HCT116 (cell line): ENCODE measurements at regions not wholly inside any gene's neighbourhood (a gene's known extent, or its start where the extent isn't known, plus 50 kb on each side); places are given as distances from the start of the nearest gene placed in this dataset.

ENCODE experiments used
- CTCF ChIP-seq, 3 experiments: fragments of 200-600 bp in 1 of 3; sonication (generic) in 1 of 3; IDR thresholded peaks in 2 of 3; conservative IDR thresholded peaks in 1 of 3; 2 replicates each; pipeline ENCODE4 v1.5.1; 2012 to 2017; ENCODE audit warnings: low read depth in 2 of 3, low read length in 2 of 3, antibody characterized with exemption in 1 of 3, borderline replicate concordance in 1 of 3, control low read depth in 1 of 3, mild to moderate bottlenecking in 1 of 3, mixed read lengths in 1 of 3, mixed run types in 1 of 3, moderate library complexity in 1 of 3; ENCODE audit not compliant: insufficient read depth in 1 of 3
- EZH2 ChIP-seq: fragments of 200-600 bp; sonication (generic); IDR thresholded peaks from 2 replicates; pipeline ENCODE4 v1.6.1; 2017; ENCODE audit warnings: antibody characterized with exemption, mixed run types
- EZH2phosphoT487 ChIP-seq: fragments of 200-600 bp; IDR thresholded peaks from 2 replicates; pipeline ENCODE4 v1.6.1; 2018; ENCODE audit warnings: antibody characterized with exemption, borderline replicate concordance
- JUND ChIP-seq: IDR thresholded peaks from 2 replicates; pipeline ENCODE4 v1.6.1; 2012
- MAX ChIP-seq: IDR thresholded peaks from 2 replicates; pipeline ENCODE4 v1.6.1; 2012
- POLR2A ChIP-seq: IDR thresholded peaks from 2 replicates; pipeline ENCODE4 v1.7.0; 2011; ENCODE audit warnings: borderline replicate concordance; ENCODE audit not compliant: insufficient read depth, insufficient read length; ENCODE audit errors: extremely low read depth
- POLR2AphosphoS5 ChIP-seq: IDR thresholded peaks from 2 replicates; pipeline ENCODE4 v1.6.1; 2011; ENCODE audit warnings: mild to moderate bottlenecking, low read depth, low read length, moderate library complexity
- RAD21 ChIP-seq: IDR thresholded peaks from 2 replicates; pipeline ENCODE4 v1.6.1; 2012; ENCODE audit warnings: low read depth, mild to moderate bottlenecking
- TCF7L2 ChIP-seq: IDR thresholded peaks from 2 replicates; pipeline ENCODE4 v1.7.0; 2011; ENCODE audit warnings: borderline replicate concordance, inconsistent platforms; ENCODE audit not compliant: insufficient read depth, insufficient read length; ENCODE audit errors: extremely low read depth
- YY1 ChIP-seq: IDR thresholded peaks from 2 replicates; pipeline ENCODE4 v1.6.1; 2011; ENCODE audit warnings: low read length, low read depth, moderate library complexity, mild to moderate bottlenecking; ENCODE audit not compliant: insufficient replicate concordance; ENCODE audit errors: extremely low read depth
- ZBTB33 ChIP-seq: IDR thresholded peaks from 2 replicates; pipeline ENCODE4 v1.6.1; 2011; ENCODE audit warnings: mild to moderate bottlenecking, low read length, moderate library complexity; ENCODE audit not compliant: insufficient replicate concordance; ENCODE audit errors: extremely low read depth
- ZFX ChIP-seq: fragments of 450-650 bp; IDR thresholded peaks from 2 replicates; pipeline ENCODE4 v1.6.1; 2017

GRCh38 chr14:98334186-98334585, 937.8 kb downstream of the BCL11B start:
- TF ChIP-seq CTCF (IDR thresholded peaks at IDR 0.05 in 2 of 3, conservative IDR thresholded peaks at IDR 0.05 in 1 of 3; ENCODE audit: borderline replicate concordance in 1 of 3, insufficient read depth in 1 of 3, low read depth in 2 of 3, low read length in 2 of 3) (no peak), ZFX (no peak), POLR2A (no peak), MAX (no peak), EZH2phosphoT487 (no peak), JUND (no peak), RAD21 (no peak), EZH2 (no peak), POLR2AphosphoS5 (no peak), YY1 (no peak), ZBTB33 (no peak), TCF7L2 (no peak)
